SK-N-DZ (cell line): ENCODE measurements at regions not wholly inside any gene's neighbourhood (a gene's known extent, or its start where the extent isn't known, plus 50 kb on each side); places are given as distances from the start of the nearest gene placed in this dataset.

Experiments used
- DNase-seq: peaks from one replicate; pipeline ENCODE4 v3.0.0-alpha.2; 2015; ENCODE audit warnings: low spot score

DNA sequence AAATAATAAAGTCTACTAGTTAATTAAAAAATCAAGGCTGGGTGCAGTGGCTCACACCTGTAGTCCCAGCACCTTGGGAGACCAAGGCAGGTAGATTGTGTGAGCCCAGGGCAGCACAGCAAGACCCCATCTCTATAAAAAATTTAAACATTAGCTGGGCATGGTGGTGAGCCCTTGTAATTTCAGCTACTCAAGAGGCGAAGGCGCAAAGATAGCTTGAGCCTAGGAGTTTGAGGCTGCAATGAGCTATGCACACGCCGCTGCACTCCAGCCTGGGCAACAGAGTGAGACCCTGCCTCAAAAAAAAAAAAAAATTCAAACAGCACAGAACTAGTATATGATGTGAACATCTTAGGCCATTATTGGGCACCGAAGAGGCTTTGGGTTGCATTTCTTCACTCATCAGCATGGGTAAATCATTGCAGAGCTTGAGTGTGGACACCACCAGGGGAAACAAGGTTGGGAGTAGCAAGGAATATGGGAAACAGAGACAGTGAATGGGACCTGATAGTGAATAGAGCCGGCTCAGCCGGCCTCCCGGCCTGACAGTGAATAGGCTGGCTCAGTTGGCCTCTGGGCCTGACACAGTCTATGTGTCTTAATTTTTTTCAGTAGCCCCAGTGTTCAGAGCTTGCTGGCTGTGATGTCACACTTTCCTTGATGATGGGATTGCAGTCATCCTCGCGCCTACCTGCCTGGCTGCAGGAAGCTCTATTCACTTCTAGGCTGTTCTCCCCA lies 89.1 kb upstream of the ERRFI1 start:
- no peak for DNase-seq

DNA sequence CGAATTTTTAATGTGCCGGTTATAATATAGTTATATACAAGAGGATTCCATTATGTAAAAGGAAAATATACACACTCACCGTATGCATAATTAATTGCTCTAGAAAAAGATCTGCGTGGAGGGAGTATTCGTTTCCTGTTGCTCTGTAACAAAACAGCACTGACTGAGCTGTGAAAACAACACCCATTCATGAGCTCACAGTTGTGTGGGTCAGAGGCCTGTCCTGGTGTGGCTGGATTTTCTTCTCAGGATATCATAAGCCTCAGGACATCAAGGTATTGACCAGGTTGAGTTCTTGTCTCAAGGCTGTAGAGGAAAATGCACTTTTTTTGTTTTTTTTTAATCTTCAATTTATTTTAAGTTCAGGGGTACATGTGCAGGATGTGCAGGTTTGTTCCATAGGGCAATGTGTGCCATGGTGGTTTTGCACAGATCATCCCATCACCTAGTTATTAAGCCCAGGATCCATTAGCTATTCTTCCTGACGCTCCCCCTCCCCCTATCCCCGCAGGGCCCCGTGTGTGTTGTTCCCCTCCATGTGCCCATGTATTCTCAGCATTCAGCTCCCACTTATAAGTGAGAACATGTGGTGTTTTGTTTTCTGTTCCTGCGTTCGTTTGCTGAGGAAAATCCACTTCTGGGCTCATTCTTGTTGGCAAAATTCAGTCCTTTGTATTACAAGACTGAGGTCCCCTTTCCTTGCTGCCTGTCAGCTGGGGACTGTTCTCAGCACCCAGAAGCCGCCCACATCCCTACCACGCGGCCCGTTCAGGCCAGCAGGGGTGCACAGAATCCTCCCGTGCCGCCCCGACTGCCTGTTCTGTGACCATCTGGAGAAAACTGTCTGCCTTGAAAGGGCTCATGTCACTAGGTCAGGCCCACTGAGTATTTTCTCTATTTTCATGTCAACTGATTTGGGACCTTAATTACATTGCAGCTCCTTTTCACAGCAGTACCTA lies 87.4 kb upstream of the ERRFI1 start:
- peak; percentile 3 for DNase-seq

- DNase-seq = no peak
Observed at GRCh38 chr1:8112611-8113261, 86.6 kb upstream of the ERRFI1 start.

- DNase-seq = no peak
Observed at GRCh38 chr1:8111560-8111959, 85.5 kb upstream of the ERRFI1 start.

DNA sequence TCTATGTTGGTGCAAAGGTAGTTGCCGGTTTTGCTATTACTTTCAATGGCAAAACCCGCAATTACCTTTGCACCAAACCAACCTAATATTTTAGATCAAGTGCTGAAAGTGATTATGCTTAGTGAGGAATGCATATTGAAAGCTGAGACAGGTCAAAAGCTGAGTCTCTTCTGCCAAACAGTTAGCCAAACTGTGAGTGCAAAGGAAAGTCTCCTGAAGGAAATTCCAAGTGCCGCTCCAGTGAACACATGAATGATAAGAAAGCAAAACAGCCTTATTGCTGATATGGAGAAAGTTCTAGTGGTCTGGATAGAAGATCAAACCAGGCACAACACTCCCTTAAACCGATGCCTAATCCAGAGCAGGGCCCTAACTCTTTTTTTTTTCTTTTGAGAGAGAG lies 83.1 kb upstream of the ERRFI1 start:
- no peak for DNase-seq

GRCh38 chr1:8107897-8108296 lies 81.8 kb upstream of the ERRFI1 start:
- DNase-seq = no peak

GRCh38 chr1:8104278-8105236 lies 78.4 kb upstream of the ERRFI1 start:
- no peak for DNase-seq

- DNase-seq = no peak
Observed at GRCh38 chr1:8097908-8098307, 71.8 kb upstream of the ERRFI1 start.

GRCh38 chr1:8097077-8097799 lies 71.1 kb upstream of the ERRFI1 start:
- no peak for DNase-seq

- no peak for DNase-seq
Observed at GRCh38 chr1:8096105-8097011, 70.2 kb upstream of the ERRFI1 start.

DNA sequence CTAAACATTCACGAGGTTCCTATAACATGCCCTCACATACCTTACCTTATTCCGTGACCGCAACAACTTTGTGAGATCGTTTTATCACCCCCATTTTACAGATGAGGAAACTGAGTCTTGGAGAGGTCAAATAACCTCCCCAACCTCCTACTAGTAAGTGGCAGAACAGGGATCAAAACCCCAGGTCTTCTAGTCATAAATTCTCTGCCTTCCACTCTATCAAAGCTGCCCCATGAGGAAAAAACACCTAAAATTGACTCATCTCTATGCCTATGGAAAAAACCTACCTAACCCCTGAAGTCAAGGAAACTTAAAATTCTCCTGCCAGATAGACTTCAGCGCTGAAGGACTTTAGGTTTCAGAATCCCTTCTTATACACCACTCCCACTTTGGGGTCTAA lies 69.5 kb upstream of the ERRFI1 start:
- DNase-seq = no peak

DNA sequence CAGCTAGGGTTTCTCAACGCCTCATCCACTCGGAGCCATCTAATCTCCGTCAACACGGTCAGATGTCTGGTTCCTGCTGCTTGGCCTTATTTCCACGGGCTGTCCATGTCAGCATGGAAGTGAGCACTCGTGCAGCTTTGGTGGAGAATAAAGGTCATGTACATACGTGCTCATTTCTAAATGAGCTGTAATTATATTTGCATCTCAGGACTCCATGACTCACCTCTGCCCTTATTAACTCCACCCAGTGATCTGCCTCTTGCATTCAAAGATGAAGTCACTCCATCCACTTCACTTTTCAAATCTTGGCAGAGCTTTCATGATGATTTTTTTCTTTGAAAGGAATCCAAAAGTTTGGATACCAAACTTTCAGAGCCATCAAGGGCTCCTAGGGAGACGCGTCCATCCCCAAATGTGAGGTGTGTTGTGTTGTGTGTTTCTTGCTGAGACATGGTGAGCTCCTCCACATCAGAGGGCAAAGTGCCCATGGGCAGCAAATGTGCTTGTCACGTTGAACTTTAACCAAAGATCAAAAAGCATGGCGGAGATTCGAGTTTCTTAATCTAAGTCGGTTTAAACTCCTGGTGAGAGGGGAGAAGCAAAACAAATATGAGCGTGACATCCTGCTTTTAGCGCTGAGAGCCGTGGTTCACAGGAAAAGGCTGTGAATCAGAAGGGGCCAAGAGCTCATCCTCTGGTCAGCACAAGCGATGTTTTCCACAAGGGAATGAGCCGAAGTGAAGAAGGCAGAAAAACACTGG lies 68.6 kb upstream of the ERRFI1 start:
- DNase-seq = no peak

- no peak for DNase-seq
Observed at GRCh38 chr1:8093221-8093980, 67.3 kb upstream of the ERRFI1 start.

- no peak for DNase-seq
Observed at GRCh38 chr1:8092657-8093056, 66.5 kb upstream of the ERRFI1 start.

GRCh38 chr1:8091691-8092090 lies 65.6 kb upstream of the ERRFI1 start:
- DNase-seq = no peak

DNA sequence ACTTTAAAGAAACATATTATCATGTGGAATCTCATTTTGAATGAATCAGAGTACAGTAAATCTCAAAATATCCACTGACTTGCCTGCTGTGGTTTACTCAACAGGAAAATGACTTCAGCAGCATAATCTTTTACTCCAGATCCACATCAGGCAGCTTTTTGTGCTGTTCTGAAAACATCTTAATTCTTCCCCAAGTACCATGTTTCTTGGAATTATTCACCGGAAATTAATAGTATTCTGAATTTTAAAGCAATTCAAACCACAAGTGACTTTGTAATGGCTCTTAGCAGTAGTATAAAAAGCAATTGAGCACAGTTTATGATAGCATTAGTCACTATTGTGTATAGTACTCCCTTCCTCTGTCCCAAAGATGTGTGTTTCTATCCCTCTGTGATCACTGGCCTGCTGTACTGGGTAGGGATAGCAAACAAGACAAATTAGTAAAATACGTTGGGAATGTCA lies 64.2 kb upstream of the ERRFI1 start:
- no peak for DNase-seq

DNA sequence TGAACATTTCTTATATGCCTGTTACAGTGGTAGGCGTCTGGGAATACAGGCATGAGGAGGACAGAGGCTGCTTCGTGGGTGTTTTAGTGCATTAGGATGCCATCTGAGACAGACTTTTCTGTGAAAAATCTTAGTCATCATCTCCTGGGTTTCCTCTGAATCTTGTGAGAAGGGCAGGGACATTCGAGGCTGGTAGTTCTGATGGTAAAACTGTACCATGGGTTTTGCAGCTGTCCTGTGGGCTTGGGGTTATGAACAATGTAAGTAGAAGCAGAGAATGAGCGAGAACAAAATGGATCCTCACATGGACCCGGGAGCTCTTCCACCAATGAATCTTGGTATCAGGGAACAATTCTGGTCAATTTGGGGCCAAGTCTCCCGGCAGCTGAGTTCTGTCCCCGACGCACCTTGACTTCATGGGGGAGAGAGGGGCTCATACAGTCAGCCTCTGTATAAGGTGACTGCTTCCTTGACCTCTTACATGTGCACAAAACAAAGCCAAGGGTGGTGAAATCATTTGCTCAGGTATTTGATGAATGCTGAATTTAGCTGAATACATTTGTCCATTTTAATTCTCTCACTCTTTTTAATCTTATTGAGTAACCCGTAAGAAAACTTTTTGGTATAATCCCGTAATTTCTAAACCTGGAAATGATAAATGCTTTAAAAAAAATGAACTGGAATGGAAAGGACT lies 63.6 kb upstream of the ERRFI1 start:
- DNase-seq = no peak
